Endothelial cell of umbilical vein (primary cell): ENCODE measurements at regions not wholly inside any gene's neighbourhood (a gene's known extent, or its start where the extent isn't known, plus 50 kb on each side); places are given as distances from the start of the nearest gene placed in this dataset.
"Not testable (repeated sequence)": the region's sequence is repeated elsewhere in the genome, so short reads cannot be mapped to it uniquely, and the experiment has no call there.

ENCODE experiments used
- BruUV-seq: library from RNA; stranded (reverse); fragments of 400-500 nt; replicated peaks from 2 replicates; lab custom pipeline; 2021; lab: Mats Ljungman, UMichigan
- CTCF ChIA-PET: fragments of 300-600, 350-600 bp; sonication (Branson Sonifier 250); formaldehyde crosslinking; loops from one replicate; lab custom pipeline; 2021; ENCODE audit warnings: antibody characterized with exemption, inconsistent platforms; lab: Charles Lee
- POLR2A ChIA-PET: fragments of 300-600, 350-600 bp; sonication (Branson Sonifier 250); formaldehyde crosslinking; loops from one replicate; lab custom pipeline; 2021; ENCODE audit warnings: antibody characterized with exemption, inconsistent platforms; lab: Charles Lee
- DNase-seq: peaks from one replicate; pipeline ENCODE4 v3.0.0-alpha.2; 2011; ENCODE audit warnings: low read depth, low spot score
- FAIRE-seq: peaks from 2 replicates; lab custom pipeline; 2011; peaks lifted over from hg19 to GRCh38; lab: Jason Lieb, UNC
- H2AFZ ChIP-seq: 2 replicates; pipeline ENCODE4 v1.6.0; 2012; ENCODE audit warnings: low read depth, low read length, control low read depth, inconsistent platforms
- H3K27ac ChIP-seq: 2 replicates; pipeline ENCODE4 v1.5.1; 2011; ENCODE audit warnings: low read depth, mild to moderate bottlenecking, control low read depth, low read length, moderate library complexity; ENCODE audit not compliant: insufficient read depth
- H3K27me3 ChIP-seq, 2 experiments: 2 replicates each; pipeline versions ENCODE4 v1.6.0 to v1.6.1; 2011; ENCODE audit warnings: low read length in 2 of 2, mixed read lengths in 1 of 2; ENCODE audit not compliant: control insufficient read depth in 2 of 2, insufficient read depth in 2 of 2
- H3K36me3 ChIP-seq, 2 experiments: 2 replicates in 1 of 2; 3 replicates in 1 of 2; pipeline ENCODE4 v1.5.1; 2011; ENCODE audit warnings: low read length in 2 of 2, mild to moderate bottlenecking in 1 of 2, moderate library complexity in 1 of 2; ENCODE audit not compliant: control insufficient read depth in 2 of 2, insufficient read depth in 2 of 2; ENCODE audit errors: extremely low read depth in 1 of 2
- H3K4me1 ChIP-seq: 3 replicates; pipeline ENCODE4 v1.5.1; 2011; ENCODE audit warnings: mild to moderate bottlenecking, low read length; ENCODE audit not compliant: control insufficient read depth, insufficient read depth; ENCODE audit errors: extremely low read depth
- H3K4me2 ChIP-seq: 2 replicates; pipeline ENCODE4 v1.6.1; 2011; ENCODE audit warnings: low read length, control low read depth, mixed read lengths; ENCODE audit not compliant: insufficient read depth
- H3K4me3 ChIP-seq, 3 experiments: fragments of 200-600 bp in 1 of 3; sonication (generic), shearing (Covaris generic) in 1 of 3; replicated peaks in 1 of 3; 2 replicates each; pipeline ENCODE4 v1.5.1; 2011 to 2016; ENCODE audit warnings: control low read depth in 3 of 3, low read length in 3 of 3, mild to moderate bottlenecking in 2 of 3, inconsistent platforms in 1 of 3, low read depth in 1 of 3, moderate library complexity in 1 of 3; ENCODE audit not compliant: insufficient read depth in 1 of 3
- H3K79me2 ChIP-seq: 2 replicates; pipeline ENCODE4 v1.6.0; 2012; ENCODE audit warnings: low read length, inconsistent platforms; ENCODE audit not compliant: control insufficient read depth, insufficient read depth
- H3K9ac ChIP-seq: replicated peaks from 2 replicates; pipeline ENCODE3; 2011; ENCODE audit warnings: low read length, control low read depth; ENCODE audit not compliant: insufficient read depth; ENCODE audit errors: extremely low read depth
- H3K9me1 ChIP-seq: replicated peaks from 3 replicates; pipeline ENCODE4 v1.6.0; 2011; ENCODE audit warnings: mild to moderate bottlenecking, low read length; ENCODE audit not compliant: control insufficient read depth, insufficient read depth; ENCODE audit errors: extremely low read depth
- H3K9me3 ChIP-seq: replicated peaks from 2 replicates; pipeline ENCODE4 v1.5.1; 2012; ENCODE audit warnings: low read length, inconsistent platforms; ENCODE audit not compliant: control insufficient read depth, insufficient read depth
- H4K20me1 ChIP-seq: replicated peaks from 2 replicates; pipeline ENCODE3; 2011; ENCODE audit warnings: mild to moderate bottlenecking, low read length; ENCODE audit not compliant: control insufficient read depth, insufficient read depth; ENCODE audit errors: extremely low read depth
- EZH2 ChIP-seq: IDR thresholded peaks from 2 replicates; pipeline ENCODE4 v1.6.1; 2012; ENCODE audit warnings: borderline replicate concordance, low read depth, mild to moderate bottlenecking, moderate library complexity, low read length, inconsistent platforms; ENCODE audit not compliant: severe bottlenecking
- FOS ChIP-seq: IDR thresholded peaks from 2 replicates; pipeline ENCODE4 v1.6.1; 2011; ENCODE audit warnings: mild to moderate bottlenecking, low read length, moderate library complexity, borderline replicate concordance; ENCODE audit not compliant: insufficient read depth
- GATA2 ChIP-seq: IDR thresholded peaks from 2 replicates; pipeline ENCODE4 v1.7.0; 2011; ENCODE audit warnings: low read depth, mild to moderate bottlenecking, moderate library complexity, mixed read lengths, low read length; ENCODE audit not compliant: insufficient read length, insufficient read depth
- JUN ChIP-seq: IDR thresholded peaks from 2 replicates; pipeline ENCODE4 v1.6.1; 2011; ENCODE audit warnings: borderline replicate concordance, low read depth; ENCODE audit not compliant: insufficient read length, insufficient read depth
- MYC ChIP-seq: IDR thresholded peaks from one replicate; pipeline ENCODE4 v1.6.1; 2011; ENCODE audit warnings: mild to moderate bottlenecking, low read depth, low read length
- POLR2A ChIP-seq: IDR thresholded peaks from 2 replicates; pipeline ENCODE4 v1.6.1; 2012; ENCODE audit warnings: low read depth, mild to moderate bottlenecking, control low read depth, low read length
- POLR2AphosphoS5 ChIP-seq: IDR thresholded peaks from 2 replicates; pipeline ENCODE4 v1.6.1; 2012; ENCODE audit warnings: low read depth, mild to moderate bottlenecking, control low read depth, low read length, moderate library complexity; ENCODE audit not compliant: insufficient read depth
- dilution Hi-C: fragments of 300-500 bp; cut with MboI; formaldehyde crosslinking; loops from one replicate; pipeline ENCODE4 v1.15.0; 2019; ENCODE audit warnings: low sequenced_read_pairs; ENCODE audit not compliant: extremely low pct_ligation_motif_present
- intact Hi-C: fragments of 100-400 bp; cut with micrococcal nuclease; formaldehyde crosslinking; loops from one replicate; pipeline ENCODE4 v1.10.0; 2022
- TF ChIP-seq, protein P1 (sequence below), 2 donors: IDR thresholded peaks; 1 replicate in 1 of 2; 2 replicates in 1 of 2; pipeline ENCODE4 v1.5.1; 2011; ENCODE audit warnings: low read length in 2 of 2, mild to moderate bottlenecking in 2 of 2, moderate library complexity in 2 of 2, control low read depth in 1 of 2, inconsistent platforms in 1 of 2, low read depth in 1 of 2; ENCODE audit not compliant: insufficient read depth in 1 of 2; ENCODE audit errors: extremely low read depth in 1 of 2
- TF ChIP-seq, protein P2 (sequence below): IDR thresholded peaks from 2 replicates; pipeline ENCODE4 v1.6.1; 2011; ENCODE audit not compliant: insufficient read depth, insufficient read length

GRCh38 chr12:16785524-16785923 is 179.6 kb upstream of the LMO3 start:
- FAIRE-seq (no peak), DNase-seq (no peak)
- H3K9me1 ChIP-seq = no peaks in the 10 kb centered on the region
- ChIA-PET CTCF (no interaction called here), POLR2A (no interaction called here)
- H3K79me2 ChIP-seq = no peaks in the 10 kb centered on the region
- dilution Hi-C loops = no loop called here
- no peak overlapping the region for H3K4me3 ChIP-seq
- H3K9me3 ChIP-seq = no peaks in the 10 kb centered on the region
- H3K9ac ChIP-seq = no peak overlapping the region
- no peaks in the 10 kb centered on the region for H3K36me3 ChIP-seq
- no peak for TF ChIP-seq POLR2AphosphoS5
- TF ChIP-seq MYC = no peak
- TF ChIP-seq, protein P1, sequence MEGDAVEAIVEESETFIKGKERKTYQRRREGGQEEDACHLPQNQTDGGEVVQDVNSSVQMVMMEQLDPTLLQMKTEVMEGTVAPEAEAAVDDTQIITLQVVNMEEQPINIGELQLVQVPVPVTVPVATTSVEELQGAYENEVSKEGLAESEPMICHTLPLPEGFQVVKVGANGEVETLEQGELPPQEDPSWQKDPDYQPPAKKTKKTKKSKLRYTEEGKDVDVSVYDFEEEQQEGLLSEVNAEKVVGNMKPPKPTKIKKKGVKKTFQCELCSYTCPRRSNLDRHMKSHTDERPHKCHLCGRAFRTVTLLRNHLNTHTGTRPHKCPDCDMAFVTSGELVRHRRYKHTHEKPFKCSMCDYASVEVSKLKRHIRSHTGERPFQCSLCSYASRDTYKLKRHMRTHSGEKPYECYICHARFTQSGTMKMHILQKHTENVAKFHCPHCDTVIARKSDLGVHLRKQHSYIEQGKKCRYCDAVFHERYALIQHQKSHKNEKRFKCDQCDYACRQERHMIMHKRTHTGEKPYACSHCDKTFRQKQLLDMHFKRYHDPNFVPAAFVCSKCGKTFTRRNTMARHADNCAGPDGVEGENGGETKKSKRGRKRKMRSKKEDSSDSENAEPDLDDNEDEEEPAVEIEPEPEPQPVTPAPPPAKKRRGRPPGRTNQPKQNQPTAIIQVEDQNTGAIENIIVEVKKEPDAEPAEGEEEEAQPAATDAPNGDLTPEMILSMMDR (IDR thresholded peaks at IDR 0.05; ENCODE audit: extremely low read depth in 1 of 2, insufficient read depth in 1 of 2, low read depth in 1 of 2, low read length in 2 of 2) = no peak
- TF ChIP-seq GATA2 = no peak
- no peak for TF ChIP-seq EZH2
- TF ChIP-seq JUN = no peak
- no peak for TF ChIP-seq FOS
- TF ChIP-seq POLR2A = no peak
- TF ChIP-seq, protein P2, sequence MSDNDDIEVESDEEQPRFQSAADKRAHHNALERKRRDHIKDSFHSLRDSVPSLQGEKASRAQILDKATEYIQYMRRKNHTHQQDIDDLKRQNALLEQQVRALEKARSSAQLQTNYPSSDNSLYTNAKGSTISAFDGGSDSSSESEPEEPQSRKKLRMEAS = no peak
- no peak overlapping the region for H2AFZ ChIP-seq
- H3K4me2 ChIP-seq = no peak overlapping the region
- intact Hi-C loops = no loop called here
- H4K20me1 ChIP-seq = no peaks in the 10 kb centered on the region
- no TSS peak for BruUV-seq
- H3K27ac ChIP-seq = no peak overlapping the region
- H3K4me1 ChIP-seq = no peaks in the 10 kb centered on the region
- H3K27me3 ChIP-seq = no peaks in the 10 kb centered on the region

DNA sequence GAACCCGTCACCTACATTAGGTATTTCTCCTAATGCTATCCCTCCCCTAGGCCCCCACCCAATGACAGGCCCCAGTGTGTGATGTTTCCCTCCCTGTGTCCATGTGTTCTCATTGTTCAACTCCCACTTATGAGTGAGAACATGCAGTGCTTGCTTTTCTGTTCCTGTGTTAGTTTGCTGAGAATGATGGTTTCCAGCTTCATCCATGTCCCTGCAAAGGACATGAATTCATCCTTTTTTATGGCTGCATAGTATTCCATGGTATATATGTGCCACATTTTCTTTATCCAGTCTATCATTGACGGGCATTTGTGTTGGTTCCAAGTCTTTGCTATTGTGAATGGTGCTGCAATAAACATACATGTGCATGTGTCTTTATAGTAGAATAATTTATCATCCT is 163.2 kb upstream of the LMO3 start:
- DNase-seq, CTCF ChIA-PET, H3K27me3 ChIP-seq, dilution Hi-C loops, H3K27ac ChIP-seq, H3K36me3 ChIP-seq, H2AFZ ChIP-seq, H3K4me2 ChIP-seq, H3K9ac ChIP-seq, POLR2A ChIA-PET, intact Hi-C loops, BruUV-seq, FAIRE-seq, H4K20me1 ChIP-seq, H3K4me1 ChIP-seq, H3K9me1 ChIP-seq, H3K79me2 ChIP-seq, H3K9me3 ChIP-seq, H3K4me3 ChIP-seq: not testable (repeated sequence)
